ENCODE measurements at regions not wholly inside any gene's neighbourhood (a gene's known extent, or its start where the extent isn't known, plus 50 kb on each side); places are given as distances from the start of the nearest gene placed in this dataset.

DNA sequence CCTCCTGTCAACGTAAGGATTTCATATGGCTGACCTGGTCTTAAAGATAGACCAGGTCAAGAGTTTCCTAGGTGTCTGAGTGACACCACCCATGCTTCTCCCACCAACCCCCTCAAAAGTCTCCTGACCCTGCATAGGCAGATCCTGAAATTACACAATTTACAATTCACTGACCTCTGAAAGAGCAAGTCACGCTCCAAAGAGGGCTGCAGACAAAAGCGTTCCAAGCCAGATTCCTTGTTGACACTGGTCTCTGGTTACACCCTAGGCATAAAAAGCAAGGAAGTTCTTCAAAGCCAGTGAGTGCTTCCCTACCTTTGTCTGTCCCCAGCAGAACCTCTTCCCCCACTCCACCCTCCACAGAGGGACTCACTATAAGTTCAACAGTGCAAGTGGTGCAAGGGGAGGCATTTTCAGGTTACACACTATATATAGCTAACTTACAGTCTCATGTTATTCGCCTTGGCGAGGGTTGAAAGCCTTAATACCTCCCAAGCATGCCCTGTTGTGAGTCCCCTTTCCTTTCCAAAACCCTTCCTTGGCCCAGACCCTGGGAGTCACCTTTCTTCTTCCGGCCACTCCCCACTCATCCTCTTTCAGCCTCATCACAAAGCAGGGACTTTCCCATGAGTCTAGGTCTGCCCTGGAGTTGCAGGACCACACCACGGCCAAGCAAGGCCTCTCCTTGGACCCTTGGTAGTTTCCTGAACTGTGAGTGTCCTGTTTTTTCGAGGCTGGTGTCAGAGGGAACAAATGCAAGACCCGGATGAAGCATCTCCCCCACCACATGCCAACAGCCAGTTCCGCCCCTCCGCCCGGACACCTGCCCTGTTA, 58.0 kb upstream of the KLF3 start:
- Histone ChIP-seq H3K27ac (peak overlapping the region; percentile 73 to 81 (median 77)), H3K9me3 (no peaks in the 10 kb centered on the region), H3K36me3 (no peaks in the 10 kb centered on the region), H3K4me3 (replicated peaks in 1 of 3) (no peak overlapping the region), H3K27me3 (no peaks in the 10 kb centered on the region), H3K4me1 (peaks cover 20 to 46% of the 10 kb centered on the region in 2 donors)
- TF ChIP-seq, protein P1, sequence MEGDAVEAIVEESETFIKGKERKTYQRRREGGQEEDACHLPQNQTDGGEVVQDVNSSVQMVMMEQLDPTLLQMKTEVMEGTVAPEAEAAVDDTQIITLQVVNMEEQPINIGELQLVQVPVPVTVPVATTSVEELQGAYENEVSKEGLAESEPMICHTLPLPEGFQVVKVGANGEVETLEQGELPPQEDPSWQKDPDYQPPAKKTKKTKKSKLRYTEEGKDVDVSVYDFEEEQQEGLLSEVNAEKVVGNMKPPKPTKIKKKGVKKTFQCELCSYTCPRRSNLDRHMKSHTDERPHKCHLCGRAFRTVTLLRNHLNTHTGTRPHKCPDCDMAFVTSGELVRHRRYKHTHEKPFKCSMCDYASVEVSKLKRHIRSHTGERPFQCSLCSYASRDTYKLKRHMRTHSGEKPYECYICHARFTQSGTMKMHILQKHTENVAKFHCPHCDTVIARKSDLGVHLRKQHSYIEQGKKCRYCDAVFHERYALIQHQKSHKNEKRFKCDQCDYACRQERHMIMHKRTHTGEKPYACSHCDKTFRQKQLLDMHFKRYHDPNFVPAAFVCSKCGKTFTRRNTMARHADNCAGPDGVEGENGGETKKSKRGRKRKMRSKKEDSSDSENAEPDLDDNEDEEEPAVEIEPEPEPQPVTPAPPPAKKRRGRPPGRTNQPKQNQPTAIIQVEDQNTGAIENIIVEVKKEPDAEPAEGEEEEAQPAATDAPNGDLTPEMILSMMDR (IDR thresholded peaks at IDR 0.05), result no peak
- TF ChIP-seq POLR2A (IDR thresholded peaks at IDR 0.05), result no peak
- DNase-seq, result peak; percentile 69 to 71
- WGBS, 2 donors, result 59 to 60% methylated on average over 12 of the region's 12 CpGs
- intact Hi-C loops (cut with DNase I), result loop anchor here (10.0 kb wide), 1 partner anchor 49 kb away; no protein-coding TSS in a partner anchor

GRCh38 chr4:38606587-38606905, 57.5 kb upstream of the KLF3 start:
- 89 to 90% methylated on average over 8 of the region's 8 CpGs for WGBS, 2 donors
- Histone ChIP-seq H3K27ac (peak overlapping the region; percentile 73 to 81 (median 77)), H3K4me1 (peaks cover 20 to 46% of the 10 kb centered on the region in 2 donors), H3K9me3 (no peaks in the 10 kb centered on the region), H3K4me3 (replicated peaks in 1 of 3) (no peak overlapping the region), H3K36me3 (no peaks in the 10 kb centered on the region), H3K27me3 (no peaks in the 10 kb centered on the region)
- TF ChIP-seq POLR2A (IDR thresholded peaks at IDR 0.05), result no peak
- TF ChIP-seq, protein P1 (IDR thresholded peaks at IDR 0.05), result no peak
- intact Hi-C loops (cut with DNase I), result loop anchor here (10.0 kb wide), 1 partner anchor 48 kb away; no protein-coding TSS in a partner anchor
- no peak for DNase-seq

DNA sequence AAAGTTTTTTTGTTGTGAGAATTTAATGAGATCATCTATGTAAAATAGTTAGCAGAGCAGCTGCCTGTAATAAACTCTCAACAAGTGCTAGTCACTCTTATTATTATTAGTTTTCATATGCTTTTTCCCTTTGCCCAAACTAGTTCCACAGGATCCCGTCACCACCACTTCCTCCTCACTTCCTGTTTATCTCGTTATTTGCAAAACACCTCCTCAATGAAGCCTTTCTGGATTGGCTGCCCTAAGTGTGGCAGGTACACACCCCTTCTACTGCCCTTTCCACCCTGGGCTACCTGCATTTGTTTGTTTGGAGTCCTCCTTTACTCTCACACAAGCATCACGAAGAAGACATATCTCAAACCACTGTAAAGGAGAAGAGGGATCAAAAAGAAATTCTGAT, 54.4 kb upstream of the KLF3 start:
- H3K4me1 ChIP-seq, result peaks cover 42 to 67% of the 10 kb centered on the region in 2 donors
- no peak for DNase-seq

GRCh38 chr4:38610521-38610920, 53.5 kb upstream of the KLF3 start:
- no peak for DNase-seq
- H3K27ac ChIP-seq, result peak overlapping the region in 1 of 3 donors; percentile 25
- TF ChIP-seq, protein P1 (IDR thresholded peaks at IDR 0.05), result no peak
- no peak for TF ChIP-seq POLR2A (IDR thresholded peaks at IDR 0.05)
- no peaks in the 10 kb centered on the region for H3K36me3 ChIP-seq
- 66 to 75% methylated on average over 5 of the region's 5 CpGs for WGBS, 2 donors
- no peaks in the 10 kb centered on the region for H3K9me3 ChIP-seq
- intact Hi-C loops (cut with DNase I), result no loop called here
- H3K4me3 ChIP-seq (replicated peaks in 1 of 3), result no peak overlapping the region
- H3K4me1 ChIP-seq, result peaks cover 33 to 58% of the 10 kb centered on the region in 2 donors
- no peaks in the 10 kb centered on the region for H3K27me3 ChIP-seq

More for the DNA sequence above, 54.4 kb upstream of the KLF3 start:
- Histone ChIP-seq H3K9me3 (no peaks in the 10 kb centered on the region), H3K36me3 (no peaks in the 10 kb centered on the region), H3K27me3 (no peaks in the 10 kb centered on the region), H3K27ac (no peak overlapping the region), H3K4me3 (replicated peaks in 1 of 3) (no peak overlapping the region)
- 89 to 92% methylated on average over 3 of the region's 3 CpGs for WGBS, 2 donors
- intact Hi-C loops (cut with DNase I), result loop anchor here (10.0 kb wide), 1 partner anchor 45 kb away; no protein-coding TSS in a partner anchor
- no peak for TF ChIP-seq POLR2A (IDR thresholded peaks at IDR 0.05)
- TF ChIP-seq, protein P1 (IDR thresholded peaks at IDR 0.05), result no peak

- H3K4me1 ChIP-seq, result peaks cover 30 to 54% of the 10 kb centered on the region in 2 donors
- 16 to 20% methylated on average over 8 of the region's 8 CpGs for WGBS, 2 donors
- H3K36me3 ChIP-seq, result no peaks in the 10 kb centered on the region
- H3K27ac ChIP-seq, result peak overlapping the region in 2 of 3 donors; percentile 20 to 25
- peak; percentile 61 to 69 for DNase-seq
- H3K4me3 ChIP-seq (replicated peaks in 1 of 3), result no peak overlapping the region
- H3K9me3 ChIP-seq, result no peaks in the 10 kb centered on the region
- intact Hi-C loops (cut with DNase I), result no loop called here
- TF ChIP-seq POLR2A (IDR thresholded peaks at IDR 0.05), result no peak
- TF ChIP-seq, protein P1 (IDR thresholded peaks at IDR 0.05), result no peak
- no peaks in the 10 kb centered on the region for H3K27me3 ChIP-seq
Observed at GRCh38 chr4:38610966-38611431, 53.0 kb upstream of the KLF3 start.
